HepG2 (cell line): ENCODE measurements at regions not wholly inside any gene's neighbourhood (a gene's known extent, or its start where the extent isn't known, plus 50 kb on each side); places are given as distances from the start of the nearest gene placed in this dataset.

ENCODE experiments used
- ATAC-seq: fragments of 200-7000 bp; cut with Tn5 transposase; 3 replicates; pipeline ENCODE4 v1.9.1; 2020; ENCODE audit warnings: mild to moderate bottlenecking, moderate library complexity
- BruUV-seq: library from RNA; stranded (reverse); fragments of 400-500 nt; replicated peaks from 2 replicates; lab custom pipeline; 2021; lab: Mats Ljungman, UMichigan
- CTCF ChIA-PET: fragments of 300-600 bp; formaldehyde crosslinking; extraction: SDS; loops from one replicate; lab custom pipeline; 2021; ENCODE audit warnings: low total read pairs, inconsistent platforms, low intra/inter-chr PET ratio; lab: Yijun Ruan, JAX
- POLR2A ChIA-PET: fragments of 350-600 bp; sonication (Branson Sonifier 250); formaldehyde crosslinking; loops from one replicate; lab custom pipeline; 2020; ENCODE audit warnings: antibody characterized with exemption, inconsistent platforms; lab: Yijun Ruan, JAX
- DNase-seq: peaks from one replicate; pipeline ENCODE4 v3.0.0-alpha.2; 2015; ENCODE audit warnings: low spot score
- FAIRE-seq: peaks from 3 replicates; lab custom pipeline; 2011; peaks lifted over from hg19 to GRCh38; lab: Jason Lieb, UNC
- H2AFZ ChIP-seq: one replicate; pipeline ENCODE4 v1.6.1; 2011; ENCODE audit warnings: low read length, inconsistent platforms
- H3K27ac ChIP-seq: fragments of 300-600 bp; 3 replicates; pipeline ENCODE4 v1.8.0; 2011; ENCODE audit warnings: mixed run types, mild to moderate bottlenecking, mixed read lengths, low read length, inconsistent platforms; ENCODE audit not compliant: insufficient read depth; ENCODE audit errors: extremely low read length
- H3K27me3 ChIP-seq, 2 experiments: fragments of 200-600 bp in 1 of 2; 2 replicates in 1 of 2; 3 replicates in 1 of 2; pipeline versions ENCODE4 v1.6.0 to v1.8.0; 2011; ENCODE audit warnings: low read length in 2 of 2, mild to moderate bottlenecking in 2 of 2, moderate library complexity in 2 of 2, inconsistent platforms in 1 of 2; ENCODE audit not compliant: insufficient read depth in 2 of 2, control insufficient read depth in 1 of 2
- H3K36me3 ChIP-seq, 2 experiments: fragments of 200-600 bp in 1 of 2; replicated peaks in 1 of 2; 2 replicates in 1 of 2; 3 replicates in 1 of 2; pipeline versions ENCODE4 v1.5.1 to v1.8.0; 2011; ENCODE audit warnings: low read length in 2 of 2, inconsistent platforms in 1 of 2; ENCODE audit not compliant: insufficient read depth in 2 of 2, control insufficient read depth in 1 of 2
- H3K4me1 ChIP-seq: 2 replicates; pipeline ENCODE4 v1.5.1; 2012; ENCODE audit warnings: low read length, inconsistent platforms; ENCODE audit not compliant: insufficient read depth
- H3K4me2 ChIP-seq: 2 replicates; pipeline ENCODE4 v1.6.0; 2011; ENCODE audit warnings: low read depth, low read length, inconsistent platforms
- H3K4me3 ChIP-seq, 3 experiments: fragments of 200-600 bp in 1 of 3; sonication (generic), shearing (Covaris generic) in 1 of 3; replicated peaks in 1 of 3; 2 replicates each; pipeline ENCODE4 v1.5.1; 2011 to 2016; ENCODE audit warnings: low read length in 3 of 3, inconsistent platforms in 2 of 3, low read depth in 2 of 3, mild to moderate bottlenecking in 2 of 3, control low read depth in 1 of 3, mixed read lengths in 1 of 3; ENCODE audit not compliant: insufficient read depth in 1 of 3
- H3K79me2 ChIP-seq: one replicate; pipeline ENCODE4 v1.6.1; 2011; ENCODE audit warnings: low read length, inconsistent platforms; ENCODE audit not compliant: insufficient read depth
- H3K9ac ChIP-seq: 2 replicates; pipeline ENCODE4 v1.6.0; 2011; ENCODE audit warnings: mild to moderate bottlenecking, low read depth, low read length, inconsistent platforms; ENCODE audit not compliant: insufficient read depth
- H3K9me3 ChIP-seq: 2 replicates; pipeline ENCODE4 v1.5.1; 2012; ENCODE audit warnings: mild to moderate bottlenecking, low read length
- H4K20me1 ChIP-seq: 2 replicates; pipeline ENCODE4 v1.6.0; 2011; ENCODE audit warnings: inconsistent platforms, mild to moderate bottlenecking, low read length, moderate library complexity; ENCODE audit not compliant: insufficient read depth
- ARID3A ChIP-seq: IDR thresholded peaks from 2 replicates; pipeline ENCODE4 v1.6.1; 2012; ENCODE audit warnings: low read depth, low read length, improper control_type of control experiment
- ASH2L ChIP-seq: fragments of 300-600, 200-600 bp; sonication (generic); IDR thresholded peaks from 2 replicates; pipeline ENCODE4 v1.7.0; 2017; ENCODE audit warnings: low read depth, mild to moderate bottlenecking, moderate library complexity, mixed read lengths, low read length; ENCODE audit not compliant: insufficient read length
- GFI1 ChIP-seq: sonication (generic); formaldehyde crosslinking; IDR thresholded peaks from 2 replicates; pipeline ENCODE4 v1.5.0; 2020; ENCODE audit warnings: missing genetic modification reagents, mild to moderate bottlenecking, borderline replicate concordance
- JUN ChIP-seq: sonication (generic); formaldehyde crosslinking; IDR thresholded peaks from 2 replicates; pipeline ENCODE4 v1.4.0; 2020; ENCODE audit warnings: mild to moderate bottlenecking, missing genetic modification reagents
- KDM1A ChIP-seq: IDR thresholded peaks from 2 replicates; pipeline ENCODE4 v1.6.1; 2016; ENCODE audit warnings: missing compliant biosample characterization
- SOX5 ChIP-seq: IDR thresholded peaks from 2 replicates; pipeline ENCODE4 v1.6.1; 2016; ENCODE audit warnings: borderline replicate concordance
- TOE1 ChIP-seq: sonication (generic); formaldehyde crosslinking; IDR thresholded peaks from 2 replicates; pipeline ENCODE4 v1.4.0; 2020; ENCODE audit warnings: mild to moderate bottlenecking, missing genetic modification reagents
- ZNF343 ChIP-seq: sonication (generic); formaldehyde crosslinking; IDR thresholded peaks from 2 replicates; pipeline ENCODE4 v1.4.0; 2020; ENCODE audit warnings: mild to moderate bottlenecking, missing genetic modification reagents
- ZNF546 ChIP-seq: sonication (generic); formaldehyde crosslinking; conservative IDR thresholded peaks from 2 replicates; pipeline ENCODE4 v1.8.1; 2023; ENCODE audit warnings: mild to moderate bottlenecking, missing genetic modification reagents
- ZNF597 ChIP-seq: sonication (generic); formaldehyde crosslinking; IDR thresholded peaks from 2 replicates; pipeline ENCODE4 v1.5.0; 2020; ENCODE audit warnings: missing genetic modification reagents
- ZNF768 ChIP-seq: sonication (generic); formaldehyde crosslinking; IDR thresholded peaks from 2 replicates; pipeline ENCODE4 v1.4.0; 2020; ENCODE audit warnings: missing genetic modification reagents
- ZNF773 ChIP-seq: sonication (generic); formaldehyde crosslinking; IDR thresholded peaks from 2 replicates; pipeline ENCODE4 v1.4.0; 2020; ENCODE audit warnings: missing genetic modification reagents, borderline replicate concordance
- ZNF781 ChIP-seq: sonication (generic); formaldehyde crosslinking; IDR thresholded peaks from 2 replicates; pipeline ENCODE4 v1.5.1; 2020; ENCODE audit warnings: borderline replicate concordance, mild to moderate bottlenecking, missing genetic modification reagents; ENCODE audit errors: not compliant biosample characterization
- WGBS: methylation state at CpG from one replicate; pipeline ENCODE4 v1.1.6; 2017; ENCODE audit warnings: low lambda C conversion rate; 5-methylcytosine and 5-hydroxymethylcytosine counted together
- in situ Hi-C: cut with HindIII; loops from 2 replicates; pipeline ENCODE4 v1.10.0; 2017; ENCODE audit warnings: low pct_unique_long_range_greater_than_20kb; ENCODE audit not compliant: extremely low pct_ligation_motif_present
- intact Hi-C: fragments of 100-400 bp; cut with micrococcal nuclease; formaldehyde crosslinking; loops from one replicate; pipeline ENCODE4 v1.10.0; 2022; ENCODE audit not compliant: unreplicated experiment

GRCh38 chr6:65984089-65984488 is 277.1 kb upstream of the EYS start:
- H3K4me1 ChIP-seq = no peaks in the 10 kb centered on the region
- DNase-seq = no peak
- no peaks in the 10 kb centered on the region for H3K79me2 ChIP-seq
- no peak for ATAC-seq
- TF ChIP-seq KDM1A (CRISPR knock-in tag) (no peak), ZNF768 (CRISPR knock-in tag) (no peak)
- no peak overlapping the region for H3K4me2 ChIP-seq
- ChIA-PET POLR2A (no interaction called here), CTCF (no interaction called here)
- no TSS peak for BruUV-seq
- no peaks in the 10 kb centered on the region for H3K36me3 ChIP-seq
- WGBS = 0% methylated on average over 2 of the region's 2 CpGs
- H3K9me3 ChIP-seq = no peaks in the 10 kb centered on the region
- no peaks in the 10 kb centered on the region for H3K27me3 ChIP-seq
- H3K27ac ChIP-seq = no peak overlapping the region
- no peak overlapping the region for H2AFZ ChIP-seq
- no peak for FAIRE-seq
- H3K9ac ChIP-seq = no peak overlapping the region
- H4K20me1 ChIP-seq = no peaks in the 10 kb centered on the region
- intact Hi-C loops (no loop called here), in situ Hi-C loops (no loop called here)
- H3K4me3 ChIP-seq = no peak overlapping the region

GRCh38 chr6:65979120-65979519 is 272.1 kb upstream of the EYS start:
- no peak for FAIRE-seq

More at GRCh38 chr6:65979120-65979519, 272.1 kb upstream of the EYS start:
- CTCF ChIA-PET = no interaction called here
- H3K27me3 ChIP-seq = no peaks in the 10 kb centered on the region
- H3K36me3 ChIP-seq = no peaks in the 10 kb centered on the region
- no peaks in the 10 kb centered on the region for H4K20me1 ChIP-seq
- POLR2A ChIA-PET = no interaction called here
- DNase-seq (no peak), ATAC-seq (no peak)
- 4% methylated on average over 2 of the region's 2 CpGs for WGBS
- no peaks in the 10 kb centered on the region for H3K4me1 ChIP-seq
- no peaks in the 10 kb centered on the region for H3K9me3 ChIP-seq
- H2AFZ ChIP-seq = no peak overlapping the region
- intact Hi-C loops (no loop called here), in situ Hi-C loops (no loop called here)
- no peak overlapping the region for H3K4me2 ChIP-seq
- H3K79me2 ChIP-seq = no peaks in the 10 kb centered on the region
- no TSS peak for BruUV-seq
- H3K9ac ChIP-seq = no peak overlapping the region
- no peak for TF ChIP-seq ZNF781
- no peak for TF ChIP-seq ZNF597 (CRISPR knock-in tag)
- TF ChIP-seq ZNF773 (CRISPR knock-in tag) = no peak
- TF ChIP-seq TOE1 (CRISPR knock-in tag) = no peak
- TF ChIP-seq JUN (CRISPR knock-in tag) = no peak
- no peak for TF ChIP-seq ZNF546
- TF ChIP-seq GFI1 (CRISPR knock-in tag) = no peak
- TF ChIP-seq ZNF343 (CRISPR knock-in tag) = no peak
- no peak for TF ChIP-seq SOX5 (CRISPR knock-in tag)
- no peak for TF ChIP-seq ASH2L
- no peak for TF ChIP-seq ARID3A
- TF ChIP-seq, all 625 proteins: peak for 0
- Histone ChIP-seq H3K4me3 (no peak overlapping the region), H3K27ac (no peak overlapping the region)
